C4-2B (cell line): ENCODE measurements at regions not wholly inside any gene's neighbourhood (a gene's known extent, or its start where the extent isn't known, plus 50 kb on each side); places are given as distances from the start of the nearest gene placed in this dataset.

ENCODE experiments used
- H3K27ac ChIP-seq: fragments of 450-650 bp; 2 replicates; pipeline ENCODE4 v1.5.1; 2017
- ZFX ChIP-seq: fragments of 450-650 bp; IDR thresholded peaks from 2 replicates; pipeline ENCODE4 v1.6.1; 2017
- TF ChIP-seq, protein P1 (sequence below): fragments of 450-650 bp; conservative IDR thresholded peaks from 2 replicates; pipeline ENCODE4 v1.5.1; 2017; ENCODE audit warnings: mild to moderate bottlenecking

GRCh38 chr1:191530928-191531327, 627.3 kb upstream of the RGS18 start:
- TF ChIP-seq, protein P1, sequence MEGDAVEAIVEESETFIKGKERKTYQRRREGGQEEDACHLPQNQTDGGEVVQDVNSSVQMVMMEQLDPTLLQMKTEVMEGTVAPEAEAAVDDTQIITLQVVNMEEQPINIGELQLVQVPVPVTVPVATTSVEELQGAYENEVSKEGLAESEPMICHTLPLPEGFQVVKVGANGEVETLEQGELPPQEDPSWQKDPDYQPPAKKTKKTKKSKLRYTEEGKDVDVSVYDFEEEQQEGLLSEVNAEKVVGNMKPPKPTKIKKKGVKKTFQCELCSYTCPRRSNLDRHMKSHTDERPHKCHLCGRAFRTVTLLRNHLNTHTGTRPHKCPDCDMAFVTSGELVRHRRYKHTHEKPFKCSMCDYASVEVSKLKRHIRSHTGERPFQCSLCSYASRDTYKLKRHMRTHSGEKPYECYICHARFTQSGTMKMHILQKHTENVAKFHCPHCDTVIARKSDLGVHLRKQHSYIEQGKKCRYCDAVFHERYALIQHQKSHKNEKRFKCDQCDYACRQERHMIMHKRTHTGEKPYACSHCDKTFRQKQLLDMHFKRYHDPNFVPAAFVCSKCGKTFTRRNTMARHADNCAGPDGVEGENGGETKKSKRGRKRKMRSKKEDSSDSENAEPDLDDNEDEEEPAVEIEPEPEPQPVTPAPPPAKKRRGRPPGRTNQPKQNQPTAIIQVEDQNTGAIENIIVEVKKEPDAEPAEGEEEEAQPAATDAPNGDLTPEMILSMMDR = no peak
- TF ChIP-seq ZFX = no peak
- no peak overlapping the region for H3K27ac ChIP-seq

DNA sequence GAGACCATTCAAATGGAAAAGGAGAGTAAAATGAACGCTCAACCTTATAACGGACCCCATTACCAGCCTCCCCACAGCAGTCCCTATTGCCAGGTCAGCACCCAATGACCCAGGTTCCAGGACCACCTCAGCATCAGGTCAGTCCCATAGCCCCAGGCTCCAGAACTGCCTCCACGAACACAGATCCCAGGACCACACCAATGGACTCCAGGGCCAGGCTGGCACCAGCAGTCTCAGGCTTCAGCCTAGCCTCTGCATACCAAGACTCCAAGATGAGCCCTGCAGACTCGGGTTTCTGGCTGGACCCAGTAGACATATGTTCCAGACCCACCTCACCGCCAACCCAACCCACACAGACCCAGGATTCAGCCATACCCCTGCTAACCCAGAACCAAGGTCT, 625.0 kb upstream of the RGS18 start:
- TF ChIP-seq, protein P1 = no peak
- no peak for TF ChIP-seq ZFX
- no peak overlapping the region for H3K27ac ChIP-seq

GRCh38 chr1:191536791-191537429, 621.4 kb upstream of the RGS18 start:
- no peak overlapping the region for H3K27ac ChIP-seq
- no peak for TF ChIP-seq ZFX
- TF ChIP-seq, protein P1 = no peak

DNA sequence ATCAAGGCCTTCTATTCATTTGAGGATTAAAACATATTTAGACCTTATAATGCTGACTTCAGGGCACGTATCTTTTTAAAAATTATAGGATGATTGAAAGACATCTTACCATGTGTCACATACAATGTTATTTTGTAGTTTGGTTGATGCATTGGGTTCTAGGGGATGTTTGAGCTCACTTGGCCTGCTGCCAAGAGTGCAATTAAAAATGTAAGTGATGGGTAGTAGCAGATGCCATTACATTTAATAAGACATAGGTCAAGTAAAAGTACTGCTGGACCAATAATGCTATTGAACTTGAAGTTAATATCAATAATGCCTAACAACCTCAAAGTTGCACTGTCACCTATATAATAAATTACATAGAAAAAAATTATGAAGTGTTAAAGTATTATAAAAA, 616.5 kb upstream of the RGS18 start:
- H3K27ac ChIP-seq = no peak overlapping the region
- no peak for TF ChIP-seq ZFX
- TF ChIP-seq, protein P1 = no peak

- TF ChIP-seq ZFX = no peak
- TF ChIP-seq, protein P1 = no peak
- no peak overlapping the region for H3K27ac ChIP-seq
These were observed 615.8 kb upstream of the RGS18 start for GRCh38 chr1:191542444-191542843.

- H3K27ac ChIP-seq = no peak overlapping the region
- TF ChIP-seq, protein P1 = no peak
- no peak for TF ChIP-seq ZFX
These were observed 611.5 kb upstream of the RGS18 start for GRCh38 chr1:191546803-191547202.

GRCh38 chr1:191551019-191551418, 607.2 kb upstream of the RGS18 start:
- no peak overlapping the region for H3K27ac ChIP-seq
- no peak for TF ChIP-seq ZFX
- TF ChIP-seq, protein P1 = no peak
